HCT116 (cell line): ENCODE measurements at regions not wholly inside any gene's neighbourhood (a gene's known extent, or its start where the extent isn't known, plus 50 kb on each side); places are given as distances from the start of the nearest gene placed in this dataset.

Experiments used
- ATAC-seq: fragments of 200-7000 bp; cut with Tn5 transposase; 2 replicates; pipeline ENCODE4 v1.9.1; 2020; ENCODE audit warnings: mild to moderate bottlenecking, moderate library complexity
- BruUV-seq: library from RNA; stranded (reverse); fragments of 400-500 nt; replicated peaks from 2 replicates; lab custom pipeline; 2021; lab: Mats Ljungman, UMichigan
- CTCF ChIA-PET: fragments of 300-600 bp; sonication (Branson Sonifier 250); formaldehyde crosslinking; loops from one replicate; lab custom pipeline; 2021; ENCODE audit warnings: antibody characterized with exemption; lab: Charles Lee
- POLR2A ChIA-PET: fragments of 300-600, 350-600 bp; sonication (Branson Sonifier 250); formaldehyde crosslinking; loops from one replicate; lab custom pipeline; 2021; ENCODE audit warnings: antibody characterized with exemption; lab: Charles Lee
- RAD21 ChIA-PET, 2 experiments: fragments of 300-600 bp; sonication (Branson Sonifier 250); formaldehyde crosslinking; loops; one replicate each; lab custom pipeline; 2023; ENCODE audit warnings: low total read pairs in 2 of 2; ENCODE audit not compliant: uncharacterized antibody in 2 of 2, unreplicated experiment in 2 of 2, low non-redundant PET in 1 of 2; lab: Charles Lee
- DNase-seq: peaks from one replicate; pipeline ENCODE4 v3.0.0-alpha.2; 2010; ENCODE audit warnings: low read depth, low spot score
- H2AFZ ChIP-seq: fragments of 200-600 bp; shearing (Covaris generic), sonication (generic); 2 replicates; pipeline ENCODE4 v1.6.1; 2017; ENCODE audit warnings: low read depth, mixed run types, mixed read lengths, antibody characterized with exemption, low read length; ENCODE audit not compliant: poor library complexity, severe bottlenecking
- H3K27ac ChIP-seq: 2 replicates; pipeline ENCODE4 v1.5.1; 2012; ENCODE audit warnings: low read depth, low read length
- H3K27me3 ChIP-seq: fragments of 200-600 bp; sonication (generic); 2 replicates; pipeline ENCODE4 v1.6.1; 2016; ENCODE audit warnings: mixed run types, low read length, mixed read lengths; ENCODE audit not compliant: insufficient read depth
- H3K36me3 ChIP-seq, 2 experiments: fragments of 200-500 bp in 1 of 2; fragments of 200-600 bp in 1 of 2; sonication (Bioruptor generic) in 1 of 2; sonication (generic) in 1 of 2; 2 replicates each; pipeline versions ENCODE4 v1.5.1 to v1.6.1; 2014 to 2016; ENCODE audit warnings: low read length in 2 of 2, inconsistent platforms in 1 of 2, mixed read lengths in 1 of 2, mixed run types in 1 of 2; ENCODE audit not compliant: insufficient read depth in 2 of 2, control insufficient read depth in 1 of 2
- H3K4me1 ChIP-seq, 2 experiments: fragments of 200-600 bp in 1 of 2; sonication (generic) in 1 of 2; 2 replicates each; pipeline versions ENCODE4 v1.5.1 to v1.6.1; 2012 to 2017; ENCODE audit warnings: low read length in 2 of 2, inconsistent platforms in 1 of 2, mild to moderate bottlenecking in 1 of 2, mixed read lengths in 1 of 2, mixed run types in 1 of 2, moderate library complexity in 1 of 2; ENCODE audit not compliant: insufficient read depth in 2 of 2, control insufficient read depth in 1 of 2
- H3K4me2 ChIP-seq: fragments of 200-600 bp; sonication (generic); 2 replicates; pipeline ENCODE4 v1.6.1; 2017; ENCODE audit warnings: mixed run types, low read length, mixed read lengths
- H3K4me3 ChIP-seq, 2 experiments: fragments of 200-600 bp in 1 of 2; sonication (generic) in 1 of 2; replicated peaks in 1 of 2; 2 replicates each; pipeline ENCODE4 v1.5.1; 2011 to 2016; ENCODE audit warnings: low read length in 2 of 2, control low read depth in 1 of 2, low read depth in 1 of 2, mild to moderate bottlenecking in 1 of 2, mixed read lengths in 1 of 2, mixed run types in 1 of 2
- H3K79me2 ChIP-seq: fragments of 200-600 bp; sonication (generic); 2 replicates; pipeline ENCODE4 v1.6.1; 2017; ENCODE audit warnings: mild to moderate bottlenecking, mixed run types, low read length, moderate library complexity, mixed read lengths; ENCODE audit not compliant: insufficient read depth
- H3K9ac ChIP-seq: fragments of 200-600 bp; sonication (generic); 2 replicates; pipeline ENCODE4 v1.6.1; 2016; ENCODE audit warnings: low read length, mixed read lengths
- H3K9me2 ChIP-seq: fragments of 200-600 bp; sonication (generic), shearing (Covaris generic); 2 replicates; pipeline ENCODE4 v1.6.1; 2017; ENCODE audit warnings: mixed run types, mild to moderate bottlenecking, moderate library complexity; ENCODE audit not compliant: insufficient read depth
- H3K9me3 ChIP-seq, 2 experiments: fragments of 200-500 bp in 1 of 2; fragments of 200-600 bp in 1 of 2; sonication (Bioruptor generic) in 1 of 2; sonication (generic) in 1 of 2; 2 replicates each; pipeline ENCODE4 v1.6.1; 2014 to 2017; ENCODE audit warnings: low read length in 2 of 2, mixed read lengths in 2 of 2, inconsistent platforms in 1 of 2, low read depth in 1 of 2, mild to moderate bottlenecking in 1 of 2, mixed run types in 1 of 2, moderate library complexity in 1 of 2; ENCODE audit not compliant: control insufficient read depth in 1 of 2, insufficient read depth in 1 of 2
- H4K20me1 ChIP-seq: fragments of 200-600 bp; sonication (generic), shearing (Covaris generic); 2 replicates; pipeline ENCODE4 v1.6.1; 2017; ENCODE audit warnings: mixed run types, mild to moderate bottlenecking, moderate library complexity; ENCODE audit not compliant: insufficient read depth
- ATF3 ChIP-seq: IDR thresholded peaks from 2 replicates; pipeline ENCODE4 v1.6.1; 2012
- CBX3 ChIP-seq: IDR thresholded peaks from 2 replicates; pipeline ENCODE4 v1.6.1; 2012; ENCODE audit warnings: low read depth
- CTCF ChIP-seq, 3 experiments: fragments of 200-600 bp in 1 of 3; sonication (generic) in 1 of 3; IDR thresholded peaks in 2 of 3; conservative IDR thresholded peaks in 1 of 3; 2 replicates each; pipeline ENCODE4 v1.5.1; 2012 to 2017; ENCODE audit warnings: low read depth in 2 of 3, low read length in 2 of 3, antibody characterized with exemption in 1 of 3, borderline replicate concordance in 1 of 3, control low read depth in 1 of 3, mild to moderate bottlenecking in 1 of 3, mixed read lengths in 1 of 3, mixed run types in 1 of 3, moderate library complexity in 1 of 3; ENCODE audit not compliant: insufficient read depth in 1 of 3
- EGR1 ChIP-seq: IDR thresholded peaks from 2 replicates; pipeline ENCODE4 v1.6.1; 2012; ENCODE audit warnings: low read depth
- EZH2 ChIP-seq: fragments of 200-600 bp; sonication (generic); IDR thresholded peaks from 2 replicates; pipeline ENCODE4 v1.6.1; 2017; ENCODE audit warnings: antibody characterized with exemption, mixed run types
- FOSL1 ChIP-seq: IDR thresholded peaks from 2 replicates; pipeline ENCODE4 v1.6.1; 2012; ENCODE audit warnings: low read depth
- JUND ChIP-seq: IDR thresholded peaks from 2 replicates; pipeline ENCODE4 v1.6.1; 2012
- POLR2A ChIP-seq: IDR thresholded peaks from 2 replicates; pipeline ENCODE4 v1.7.0; 2011; ENCODE audit warnings: borderline replicate concordance; ENCODE audit not compliant: insufficient read depth, insufficient read length; ENCODE audit errors: extremely low read depth
- POLR2AphosphoS5 ChIP-seq: IDR thresholded peaks from 2 replicates; pipeline ENCODE4 v1.6.1; 2011; ENCODE audit warnings: mild to moderate bottlenecking, low read depth, low read length, moderate library complexity
- RAD21 ChIP-seq: IDR thresholded peaks from 2 replicates; pipeline ENCODE4 v1.6.1; 2012; ENCODE audit warnings: low read depth, mild to moderate bottlenecking
- SIN3A ChIP-seq: IDR thresholded peaks from 2 replicates; pipeline ENCODE4 v1.6.1; 2012; ENCODE audit warnings: low read depth
- SRF ChIP-seq: IDR thresholded peaks from 2 replicates; pipeline ENCODE4 v1.6.1; 2012; ENCODE audit warnings: low read depth
- ZBTB33 ChIP-seq: IDR thresholded peaks from 2 replicates; pipeline ENCODE4 v1.6.1; 2011; ENCODE audit warnings: mild to moderate bottlenecking, low read length, moderate library complexity; ENCODE audit not compliant: insufficient replicate concordance; ENCODE audit errors: extremely low read depth
- ZFX ChIP-seq: fragments of 450-650 bp; IDR thresholded peaks from 2 replicates; pipeline ENCODE4 v1.6.1; 2017
- ZNF274 ChIP-seq: fragments of 200-500 bp; sonication (Bioruptor generic); IDR thresholded peaks from 2 replicates; pipeline ENCODE4 v1.6.1; 2014; ENCODE audit warnings: mild to moderate bottlenecking, low read depth, low read length, inconsistent platforms
- intact Hi-C: fragments of 100-400 bp; cut with micrococcal nuclease; formaldehyde crosslinking; loops from 2 replicates; pipeline ENCODE4 v1.10.0; 2022

GRCh38 chr6:122178988-122179387, 220.5 kb upstream of the HSF2 start:
- ATAC-seq = no peak
- Histone ChIP-seq H3K9ac (no peak overlapping the region), H3K9me3 (no peaks in the 10 kb centered on the region), H3K9me2 (no peaks in the 10 kb centered on the region), H3K79me2 (no peaks in the 10 kb centered on the region), H2AFZ (peak overlapping the region; percentile 52), H3K27ac (no peak overlapping the region), H3K4me3 (no peak overlapping the region), H3K4me1 (no peaks in the 10 kb centered on the region), H3K4me2 (no peak overlapping the region), H4K20me1 (no peaks in the 10 kb centered on the region), H3K27me3 (no peaks in the 10 kb centered on the region), H3K36me3 (no peaks in the 10 kb centered on the region)
- TF ChIP-seq CBX3 (no peak), ATF3 (no peak), ZFX (no peak), ZNF274 (no peak), POLR2A (no peak), SRF (no peak), POLR2AphosphoS5 (no peak), JUND (no peak)
- RAD21 ChIA-PET = no interaction called here
- intact Hi-C loops = no loop called here
- BruUV-seq = no TSS peak
- POLR2A ChIA-PET = no interaction called here
- DNase-seq = no peak
- CTCF ChIA-PET = no interaction called here

- ATAC-seq = no peak; the same call in 1 of the 2 replicates
Measured at GRCh38 chr6:122180132-122180531, 219.3 kb upstream of the HSF2 start.

More at GRCh38 chr6:122180132-122180531, 219.3 kb upstream of the HSF2 start:
- POLR2A ChIA-PET = no interaction called here
- Histone ChIP-seq H3K36me3 (no peaks in the 10 kb centered on the region), H3K4me2 (no peak overlapping the region), H3K27me3 (no peaks in the 10 kb centered on the region), H4K20me1 (no peaks in the 10 kb centered on the region), H3K9ac (no peak overlapping the region), H3K79me2 (no peaks in the 10 kb centered on the region), H3K9me3 (no peaks in the 10 kb centered on the region), H3K4me3 (no peak overlapping the region), H3K4me1 (no peaks in the 10 kb centered on the region), H2AFZ (peak overlapping the region; percentile 52), H3K27ac (no peak overlapping the region), H3K9me2 (no peaks in the 10 kb centered on the region)
- TF ChIP-seq SIN3A = no peak
- TF ChIP-seq JUND = no peak
- TF ChIP-seq RAD21 = peak; percentile 62
- TF ChIP-seq ATF3 = no peak
- TF ChIP-seq ZBTB33 = no peak
- no peak for TF ChIP-seq EGR1
- TF ChIP-seq FOSL1 = no peak
- no peak for TF ChIP-seq SRF
- peak in 2 of 3 experiments; percentile 35 to 40; a peak in 3 of 6 replicates for TF ChIP-seq CTCF (IDR thresholded peaks at IDR 0.05 in 2 of 3, conservative IDR thresholded peaks at IDR 0.05 in 1 of 3; ENCODE audit: borderline replicate concordance in 1 of 3, insufficient read depth in 1 of 3, low read depth in 2 of 3, low read length in 2 of 3)
- TF ChIP-seq EZH2 = no peak
- CTCF ChIA-PET = no interaction called here
- intact Hi-C loops = loop anchor here (5.0 to 10.0 kb wide), 2 partner anchors 333 to 1125 kb away; no protein-coding TSS in a partner anchor
- no TSS peak for BruUV-seq
- no peak for DNase-seq
- RAD21 ChIA-PET = no interaction called here
